ENCODE measurements at regions not wholly inside any gene's neighbourhood (a gene's known extent, or its start where the extent isn't known, plus 50 kb on each side); places are given as distances from the start of the nearest gene placed in this dataset.

DNA sequence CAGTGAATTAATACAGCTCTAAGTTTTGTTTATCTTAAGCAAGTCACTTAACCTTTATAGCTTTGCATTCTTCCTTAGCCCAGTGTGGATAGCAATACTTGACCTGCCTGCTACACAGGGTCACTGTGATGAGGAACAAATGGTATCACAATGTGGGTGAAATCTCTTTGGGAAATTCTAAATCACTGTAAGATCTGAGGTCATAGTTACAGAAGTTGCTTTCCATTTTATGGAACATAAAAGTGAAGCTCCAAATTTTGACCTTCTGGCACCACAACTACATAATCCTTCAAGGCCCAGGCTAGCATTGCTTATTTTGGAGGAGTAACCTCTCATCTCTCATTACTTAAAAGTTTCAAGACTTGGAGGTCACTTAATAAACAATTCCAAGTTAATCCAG, 227.7 kb downstream of the USP46 start (continued):
- TF ChIP-seq, protein P1, sequence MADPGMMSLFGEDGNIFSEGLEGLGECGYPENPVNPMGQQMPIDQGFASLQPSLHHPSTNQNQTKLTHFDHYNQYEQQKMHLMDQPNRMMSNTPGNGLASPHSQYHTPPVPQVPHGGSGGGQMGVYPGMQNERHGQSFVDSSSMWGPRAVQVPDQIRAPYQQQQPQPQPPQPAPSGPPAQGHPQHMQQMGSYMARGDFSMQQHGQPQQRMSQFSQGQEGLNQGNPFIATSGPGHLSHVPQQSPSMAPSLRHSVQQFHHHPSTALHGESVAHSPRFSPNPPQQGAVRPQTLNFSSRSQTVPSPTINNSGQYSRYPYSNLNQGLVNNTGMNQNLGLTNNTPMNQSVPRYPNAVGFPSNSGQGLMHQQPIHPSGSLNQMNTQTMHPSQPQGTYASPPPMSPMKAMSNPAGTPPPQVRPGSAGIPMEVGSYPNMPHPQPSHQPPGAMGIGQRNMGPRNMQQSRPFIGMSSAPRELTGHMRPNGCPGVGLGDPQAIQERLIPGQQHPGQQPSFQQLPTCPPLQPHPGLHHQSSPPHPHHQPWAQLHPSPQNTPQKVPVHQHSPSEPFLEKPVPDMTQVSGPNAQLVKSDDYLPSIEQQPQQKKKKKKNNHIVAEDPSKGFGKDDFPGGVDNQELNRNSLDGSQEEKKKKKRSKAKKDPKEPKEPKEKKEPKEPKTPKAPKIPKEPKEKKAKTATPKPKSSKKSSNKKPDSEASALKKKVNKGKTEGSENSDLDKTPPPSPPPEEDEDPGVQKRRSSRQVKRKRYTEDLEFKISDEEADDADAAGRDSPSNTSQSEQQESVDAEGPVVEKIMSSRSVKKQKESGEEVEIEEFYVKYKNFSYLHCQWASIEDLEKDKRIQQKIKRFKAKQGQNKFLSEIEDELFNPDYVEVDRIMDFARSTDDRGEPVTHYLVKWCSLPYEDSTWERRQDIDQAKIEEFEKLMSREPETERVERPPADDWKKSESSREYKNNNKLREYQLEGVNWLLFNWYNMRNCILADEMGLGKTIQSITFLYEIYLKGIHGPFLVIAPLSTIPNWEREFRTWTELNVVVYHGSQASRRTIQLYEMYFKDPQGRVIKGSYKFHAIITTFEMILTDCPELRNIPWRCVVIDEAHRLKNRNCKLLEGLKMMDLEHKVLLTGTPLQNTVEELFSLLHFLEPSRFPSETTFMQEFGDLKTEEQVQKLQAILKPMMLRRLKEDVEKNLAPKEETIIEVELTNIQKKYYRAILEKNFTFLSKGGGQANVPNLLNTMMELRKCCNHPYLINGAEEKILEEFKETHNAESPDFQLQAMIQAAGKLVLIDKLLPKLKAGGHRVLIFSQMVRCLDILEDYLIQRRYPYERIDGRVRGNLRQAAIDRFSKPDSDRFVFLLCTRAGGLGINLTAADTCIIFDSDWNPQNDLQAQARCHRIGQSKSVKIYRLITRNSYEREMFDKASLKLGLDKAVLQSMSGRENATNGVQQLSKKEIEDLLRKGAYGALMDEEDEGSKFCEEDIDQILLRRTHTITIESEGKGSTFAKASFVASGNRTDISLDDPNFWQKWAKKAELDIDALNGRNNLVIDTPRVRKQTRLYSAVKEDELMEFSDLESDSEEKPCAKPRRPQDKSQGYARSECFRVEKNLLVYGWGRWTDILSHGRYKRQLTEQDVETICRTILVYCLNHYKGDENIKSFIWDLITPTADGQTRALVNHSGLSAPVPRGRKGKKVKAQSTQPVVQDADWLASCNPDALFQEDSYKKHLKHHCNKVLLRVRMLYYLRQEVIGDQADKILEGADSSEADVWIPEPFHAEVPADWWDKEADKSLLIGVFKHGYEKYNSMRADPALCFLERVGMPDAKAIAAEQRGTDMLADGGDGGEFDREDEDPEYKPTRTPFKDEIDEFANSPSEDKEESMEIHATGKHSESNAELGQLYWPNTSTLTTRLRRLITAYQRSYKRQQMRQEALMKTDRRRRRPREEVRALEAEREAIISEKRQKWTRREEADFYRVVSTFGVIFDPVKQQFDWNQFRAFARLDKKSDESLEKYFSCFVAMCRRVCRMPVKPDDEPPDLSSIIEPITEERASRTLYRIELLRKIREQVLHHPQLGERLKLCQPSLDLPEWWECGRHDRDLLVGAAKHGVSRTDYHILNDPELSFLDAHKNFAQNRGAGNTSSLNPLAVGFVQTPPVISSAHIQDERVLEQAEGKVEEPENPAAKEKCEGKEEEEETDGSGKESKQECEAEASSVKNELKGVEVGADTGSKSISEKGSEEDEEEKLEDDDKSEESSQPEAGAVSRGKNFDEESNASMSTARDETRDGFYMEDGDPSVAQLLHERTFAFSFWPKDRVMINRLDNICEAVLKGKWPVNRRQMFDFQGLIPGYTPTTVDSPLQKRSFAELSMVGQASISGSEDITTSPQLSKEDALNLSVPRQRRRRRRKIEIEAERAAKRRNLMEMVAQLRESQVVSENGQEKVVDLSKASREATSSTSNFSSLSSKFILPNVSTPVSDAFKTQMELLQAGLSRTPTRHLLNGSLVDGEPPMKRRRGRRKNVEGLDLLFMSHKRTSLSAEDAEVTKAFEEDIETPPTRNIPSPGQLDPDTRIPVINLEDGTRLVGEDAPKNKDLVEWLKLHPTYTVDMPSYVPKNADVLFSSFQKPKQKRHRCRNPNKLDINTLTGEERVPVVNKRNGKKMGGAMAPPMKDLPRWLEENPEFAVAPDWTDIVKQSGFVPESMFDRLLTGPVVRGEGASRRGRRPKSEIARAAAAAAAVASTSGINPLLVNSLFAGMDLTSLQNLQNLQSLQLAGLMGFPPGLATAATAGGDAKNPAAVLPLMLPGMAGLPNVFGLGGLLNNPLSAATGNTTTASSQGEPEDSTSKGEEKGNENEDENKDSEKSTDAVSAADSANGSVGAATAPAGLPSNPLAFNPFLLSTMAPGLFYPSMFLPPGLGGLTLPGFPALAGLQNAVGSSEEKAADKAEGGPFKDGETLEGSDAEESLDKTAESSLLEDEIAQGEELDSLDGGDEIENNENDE (IDR thresholded peaks at IDR 0.05; ENCODE audit: insufficient replicate concordance, low read length): no peak
- no peak for TF ChIP-seq SIRT6 (IDR thresholded peaks at IDR 0.05; ENCODE audit: low read length)
- TF ChIP-seq TAF1 (IDR thresholded peaks at IDR 0.05; ENCODE audit: low read depth, low read length): no peak
- no peak for TF ChIP-seq KDM4A (IDR thresholded peaks at IDR 0.05; ENCODE audit: low read depth, low read length, severe bottlenecking)
- no peak for TF ChIP-seq SP4 (IDR thresholded peaks at IDR 0.05; ENCODE audit: low read length)
- TF ChIP-seq SP2 (IDR thresholded peaks at IDR 0.05; ENCODE audit: low read length): no peak
- TF ChIP-seq JUN (IDR thresholded peaks at IDR 0.05; ENCODE audit: low read depth, low read length): no peak
- TF ChIP-seq FOSL1 (IDR thresholded peaks at IDR 0.05; ENCODE audit: insufficient read depth, low read depth, low read length): no peak

Measured in H1 (cell line).